Spleen (tissue), 7 donors: ENCODE measurements at regions not wholly inside any gene's neighbourhood (a gene's known extent, or its start where the extent isn't known, plus 50 kb on each side); places are given as distances from the start of the nearest gene placed in this dataset.

Experiments used
- CTCF ChIP-seq, 11 experiments: fragments of 200-600 bp in 7 of 11; fragments of 450-650 bp in 4 of 11; sonication (generic) in 4 of 11; IDR thresholded peaks in 8 of 11; conservative IDR thresholded peaks in 3 of 11; 1 replicate in 7 of 11; 2 replicates in 4 of 11; pipeline versions ENCODE4 v1.4.0 to v1.8.0; 2016 to 2021; ENCODE audit warnings: antibody characterized with exemption in 11 of 11, inconsistent platforms in 4 of 11, mild to moderate bottlenecking in 1 of 11
- POLR2A ChIP-seq, 3 donors: fragments of 450-650 bp; IDR thresholded peaks; one replicate each; pipeline ENCODE4 v1.5.1; 2017; ENCODE audit warnings: antibody characterized with exemption in 3 of 3, mild to moderate bottlenecking in 1 of 3
- donor health status: DM: no; HTN: no; CAD: no; lungs with moderate emphysema.
- donor health status: DM: no; HTN: no; CAD: no.
- donor health status: DM: no; HTN: no; CAD: no.

GRCh38 chr4:110975338-110975737, 352.5 kb upstream of the PITX2 start:
- TF ChIP-seq CTCF (IDR thresholded peaks at IDR 0.05 in 8 of 11, conservative IDR thresholded peaks at IDR 0.05 in 3 of 11) (no peak), POLR2A (IDR thresholded peaks at IDR 0.05) (no peak)
